IMR-90 (cell line): ENCODE measurements at regions not wholly inside any gene's neighbourhood (a gene's known extent, or its start where the extent isn't known, plus 50 kb on each side); places are given as distances from the start of the nearest gene placed in this dataset.

ENCODE experiments used
- ATAC-seq: fragments of 200-7000 bp; cut with Tn5 transposase; 2 replicates; pipeline ENCODE4 v1.9.1; 2020; ENCODE audit warnings: low read depth, mild to moderate bottlenecking, moderate library complexity
- BruUV-seq: library from RNA; stranded (reverse); fragments of 400-500 nt; replicated peaks from 2 replicates; lab custom pipeline; 2021; lab: Mats Ljungman, UMichigan
- CTCF ChIA-PET: fragments of 300-600 bp; formaldehyde crosslinking; extraction: SDS; loops from one replicate; lab custom pipeline; 2021; ENCODE audit warnings: antibody characterized with exemption; lab: Yijun Ruan, JAX
- POLR2A ChIA-PET: fragments of 300-600 bp; sonication (Branson Sonifier 250); formaldehyde crosslinking; loops from one replicate; lab custom pipeline; 2022; ENCODE audit warnings: antibody characterized with exemption; ENCODE audit not compliant: unreplicated experiment; lab: Charles Lee
- DNase-seq: peaks from one replicate; pipeline ENCODE4 v3.0.0; 2013
- H2AFZ ChIP-seq: replicated peaks from 2 replicates; pipeline ENCODE3; 2013; ENCODE audit warnings: low read length, mild to moderate bottlenecking; ENCODE audit not compliant: poor library complexity
- H2AK5ac ChIP-seq: 2 replicates; pipeline ENCODE4 v1.6.1; 2013; ENCODE audit warnings: low read depth, low read length, inconsistent platforms
- H2AK9ac ChIP-seq: replicated peaks from 2 replicates; pipeline ENCODE3; 2013; ENCODE audit warnings: mild to moderate bottlenecking, low read depth, low read length, moderate library complexity; ENCODE audit not compliant: poor library complexity
- H2BK120ac ChIP-seq: 2 replicates; pipeline ENCODE4 v1.6.1; 2013; ENCODE audit warnings: low read depth, low read length, inconsistent platforms
- H2BK15ac ChIP-seq: 3 replicates; pipeline ENCODE4 v1.6.1; 2013; ENCODE audit warnings: low read depth, low read length, inconsistent platforms
- H2BK20ac ChIP-seq: 2 replicates; pipeline ENCODE4 v1.6.1; 2013; ENCODE audit warnings: low read depth, mild to moderate bottlenecking, inconsistent platforms, low read length, moderate library complexity
- H2BK5ac ChIP-seq: 2 replicates; pipeline ENCODE4 v1.6.1; 2013; ENCODE audit warnings: mild to moderate bottlenecking, low read depth, low read length, inconsistent platforms; ENCODE audit not compliant: poor library complexity, severe bottlenecking
- H3K14ac ChIP-seq: replicated peaks from 2 replicates; pipeline ENCODE4 v1.6.1; 2013; ENCODE audit warnings: low read depth, low read length, inconsistent platforms
- H3K18ac ChIP-seq: 2 replicates; pipeline ENCODE4 v1.6.1; 2013; ENCODE audit warnings: low read depth, low read length, control low read depth
- H3K23ac ChIP-seq: 2 replicates; pipeline ENCODE4 v1.6.1; 2013; ENCODE audit warnings: low read depth, low read length, inconsistent platforms
- H3K27ac ChIP-seq: 2 replicates; pipeline ENCODE4 v1.5.1; 2013; ENCODE audit warnings: mild to moderate bottlenecking, control low read depth, low read length; ENCODE audit not compliant: insufficient read depth
- H3K27me3 ChIP-seq: 2 replicates; pipeline ENCODE4 v1.6.1; 2013; ENCODE audit warnings: low read length; ENCODE audit not compliant: control insufficient read depth, insufficient read depth
- H3K36me3 ChIP-seq: 2 replicates; pipeline ENCODE4 v1.6.1; 2013; ENCODE audit warnings: low read length, mixed read lengths; ENCODE audit not compliant: control insufficient read depth, insufficient read depth
- H3K4ac ChIP-seq: 2 replicates; pipeline ENCODE4 v1.6.1; 2013; ENCODE audit warnings: low read depth, low read length, inconsistent platforms
- H3K4me1 ChIP-seq: 2 replicates; pipeline ENCODE4 v1.6.1; 2013; ENCODE audit warnings: low read length, mixed read lengths; ENCODE audit not compliant: control insufficient read depth, insufficient read depth
- H3K4me2 ChIP-seq: 2 replicates; pipeline ENCODE4 v1.6.1; 2013; ENCODE audit warnings: low read depth, mild to moderate bottlenecking, control low read depth, low read length, moderate library complexity
- H3K4me3 ChIP-seq: 2 replicates; pipeline ENCODE4 v1.5.1; 2013; ENCODE audit warnings: low read depth, mild to moderate bottlenecking, control low read depth, low read length, moderate library complexity; ENCODE audit not compliant: insufficient read depth
- H3K56ac ChIP-seq: 2 replicates; pipeline ENCODE4 v1.6.1; 2013; ENCODE audit warnings: low read length, inconsistent platforms; ENCODE audit not compliant: insufficient read depth; ENCODE audit errors: extremely low read depth
- H3K79me1 ChIP-seq, 2 experiments: 2 replicates each; pipeline ENCODE4 v1.6.1; 2013; ENCODE audit warnings: low read length in 2 of 2, inconsistent platforms in 1 of 2, low read depth in 1 of 2
- H3K9ac ChIP-seq: 2 replicates; pipeline ENCODE4 v1.6.1; 2013; ENCODE audit warnings: low read depth, low read length, control low read depth
- H3K9me1 ChIP-seq: 2 replicates; pipeline ENCODE4 v1.6.1; 2013; ENCODE audit warnings: low read length, inconsistent platforms; ENCODE audit not compliant: insufficient read depth
- H3K9me3 ChIP-seq: 2 replicates; pipeline ENCODE4 v1.6.1; 2013; ENCODE audit warnings: low read length; ENCODE audit not compliant: control insufficient read depth, insufficient read depth
- H4K20me1 ChIP-seq: 2 replicates; pipeline ENCODE4 v1.6.1; 2013; ENCODE audit warnings: low read length, inconsistent platforms; ENCODE audit not compliant: insufficient read depth
- H4K5ac ChIP-seq: 2 replicates; pipeline ENCODE4 v1.6.1; 2013; ENCODE audit warnings: mild to moderate bottlenecking, low read depth, low read length, control low read depth
- H4K8ac ChIP-seq, 2 experiments: 2 replicates each; pipeline ENCODE4 v1.6.1; 2013; ENCODE audit warnings: low read depth in 2 of 2, low read length in 2 of 2, control low read depth in 1 of 2, inconsistent platforms in 1 of 2
- H4K91ac ChIP-seq: 2 replicates; pipeline ENCODE4 v1.6.1; 2013; ENCODE audit warnings: low read depth, low read length, inconsistent platforms; ENCODE audit not compliant: insufficient read depth
- BHLHE40 ChIP-seq: fragments of 150-350 bp; IDR thresholded peaks from 2 replicates; pipeline ENCODE4 v1.6.1; 2016; ENCODE audit warnings: mild to moderate bottlenecking, low read depth, low read length
- USF2 ChIP-seq: fragments of 150-350 bp; IDR thresholded peaks from 2 replicates; pipeline ENCODE4 v1.6.1; 2017; ENCODE audit warnings: mild to moderate bottlenecking, antibody characterized with exemption, low read length, low read depth
- WGBS, 2 experiments: methylation state at CpG; one replicate each; pipeline versions ENCODE4 v1.1.5 to v1.1.7; 2013; ENCODE audit warnings: missing lambda C conversion rate in 2 of 2; ENCODE audit not compliant: insufficient read length in 1 of 2; ENCODE audit errors: extremely low coverage in 2 of 2; 5-methylcytosine and 5-hydroxymethylcytosine counted together
- dilution Hi-C: fragments of 300-500 bp; cut with HindIII; formaldehyde crosslinking; loops from one replicate; pipeline ENCODE4 v1.14.3; 2018; ENCODE audit warnings: low sequenced_read_pairs; ENCODE audit not compliant: unreplicated experiment
- in situ Hi-C: fragments of 300-500 bp; cut with MboI; formaldehyde crosslinking; loops from 3 replicates; pipeline ENCODE4 v1.14.3; 2019; ENCODE audit warnings: low sequenced_read_pairs, inconsistent platforms, mixed read lengths
- intact Hi-C: fragments of 100-400 bp; cut with micrococcal nuclease; formaldehyde crosslinking; loops from 2 replicates; pipeline ENCODE4 v1.10.0; 2022
- TF ChIP-seq, protein P1 (sequence below): conservative IDR thresholded peaks from 2 replicates; pipeline ENCODE4 v1.5.1; 2012; ENCODE audit warnings: mild to moderate bottlenecking, low read depth, low read length, improper control_type of control experiment

DNA sequence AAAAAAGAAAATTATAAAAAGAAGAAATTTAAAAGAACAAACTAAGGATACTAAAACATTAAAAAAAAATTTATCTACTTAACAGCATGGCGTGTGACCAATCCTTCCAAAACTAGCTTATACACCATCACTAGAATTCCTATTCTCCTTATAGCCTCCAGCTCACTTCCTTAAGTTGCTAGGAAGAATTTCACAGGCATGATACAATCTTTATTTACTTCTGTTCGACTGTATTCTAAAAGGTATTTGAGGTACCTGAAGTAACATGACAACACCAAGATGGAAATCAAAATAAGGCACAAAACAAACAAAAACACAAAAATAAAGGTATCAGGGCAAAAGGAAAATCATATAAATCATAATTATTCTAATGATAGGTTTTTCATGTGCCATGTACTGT lies 360.7 kb downstream of the FIGN start:
- dilution Hi-C loops, result no loop called here
- intact Hi-C loops, result no loop called here
- no peak for ATAC-seq
- no peak overlapping the region for H3K23ac ChIP-seq
- H3K79me1 ChIP-seq, result no peaks in the 10 kb centered on the region
- no peak overlapping the region for H2BK120ac ChIP-seq
- H3K14ac ChIP-seq, result no peak overlapping the region
- H3K27me3 ChIP-seq, result no peaks in the 10 kb centered on the region
- H3K56ac ChIP-seq, result no peak overlapping the region
- no peak overlapping the region for H3K4ac ChIP-seq
- H4K8ac ChIP-seq, result no peak overlapping the region
- H2BK5ac ChIP-seq, result no peak overlapping the region
- H2AK9ac ChIP-seq, result no peak overlapping the region
- H4K5ac ChIP-seq, result no peak overlapping the region
- H3K36me3 ChIP-seq, result no peaks in the 10 kb centered on the region
- no peak overlapping the region for H2BK15ac ChIP-seq
- H2AFZ ChIP-seq, result no peak overlapping the region
- no peaks in the 10 kb centered on the region for H3K9me1 ChIP-seq
- no peak overlapping the region for H3K18ac ChIP-seq
- H3K4me1 ChIP-seq, result no peaks in the 10 kb centered on the region
- POLR2A ChIA-PET, result no interaction called here
- no peak for DNase-seq
- H4K20me1 ChIP-seq, result no peaks in the 10 kb centered on the region
- H3K27ac ChIP-seq, result no peak overlapping the region
- H3K4me3 ChIP-seq, result no peak overlapping the region
- H4K91ac ChIP-seq, result no peak overlapping the region
- TF ChIP-seq BHLHE40 (no peak), USF2 (no peak)
- TF ChIP-seq, protein P1, sequence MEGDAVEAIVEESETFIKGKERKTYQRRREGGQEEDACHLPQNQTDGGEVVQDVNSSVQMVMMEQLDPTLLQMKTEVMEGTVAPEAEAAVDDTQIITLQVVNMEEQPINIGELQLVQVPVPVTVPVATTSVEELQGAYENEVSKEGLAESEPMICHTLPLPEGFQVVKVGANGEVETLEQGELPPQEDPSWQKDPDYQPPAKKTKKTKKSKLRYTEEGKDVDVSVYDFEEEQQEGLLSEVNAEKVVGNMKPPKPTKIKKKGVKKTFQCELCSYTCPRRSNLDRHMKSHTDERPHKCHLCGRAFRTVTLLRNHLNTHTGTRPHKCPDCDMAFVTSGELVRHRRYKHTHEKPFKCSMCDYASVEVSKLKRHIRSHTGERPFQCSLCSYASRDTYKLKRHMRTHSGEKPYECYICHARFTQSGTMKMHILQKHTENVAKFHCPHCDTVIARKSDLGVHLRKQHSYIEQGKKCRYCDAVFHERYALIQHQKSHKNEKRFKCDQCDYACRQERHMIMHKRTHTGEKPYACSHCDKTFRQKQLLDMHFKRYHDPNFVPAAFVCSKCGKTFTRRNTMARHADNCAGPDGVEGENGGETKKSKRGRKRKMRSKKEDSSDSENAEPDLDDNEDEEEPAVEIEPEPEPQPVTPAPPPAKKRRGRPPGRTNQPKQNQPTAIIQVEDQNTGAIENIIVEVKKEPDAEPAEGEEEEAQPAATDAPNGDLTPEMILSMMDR, result no peak
- CTCF ChIA-PET, result interaction anchor here (0.6 kb wide), 1 partner anchor 1545 kb away, joined by 3 read pairs; no protein-coding TSS in a partner anchor
- H2AK5ac ChIP-seq, result no peak overlapping the region
- no peak overlapping the region for H2BK20ac ChIP-seq
- WGBS, 2 experiments, result no CpG with 5 or more reads among the region's 2 CpGs
- H3K9ac ChIP-seq, result no peak overlapping the region
- H3K9me3 ChIP-seq, result no peaks in the 10 kb centered on the region
- H3K4me2 ChIP-seq, result no peak overlapping the region
- in situ Hi-C loops, result no loop called here
- no TSS peak for BruUV-seq
